A673 (cell line): ENCODE measurements at regions not wholly inside any gene's neighbourhood (a gene's known extent, or its start where the extent isn't known, plus 50 kb on each side); places are given as distances from the start of the nearest gene placed in this dataset.

Source experiments
- CTCF ChIP-seq: fragments of 300-800, 200-600 bp; sonication (generic); conservative IDR thresholded peaks from 2 replicates; pipeline ENCODE4 v1.5.1; 2017; ENCODE audit warnings: low read depth, mild to moderate bottlenecking, antibody characterized with exemption, low read length, moderate library complexity, mixed read lengths
- EZH2 ChIP-seq: fragments of 200-600 bp; sonication (generic); IDR thresholded peaks from 2 replicates; pipeline ENCODE4 v1.6.1; 2017; ENCODE audit warnings: borderline replicate concordance, low read depth, mild to moderate bottlenecking, mixed read lengths, antibody characterized with exemption, low read length; ENCODE audit not compliant: poor library complexity, severe bottlenecking

- no peak for TF ChIP-seq EZH2
- no peak for TF ChIP-seq CTCF
Observed at GRCh38 chr4:174425669-174426068, 96.6 kb downstream of the HPGD start.
